ENCODE measurements at regions not wholly inside any gene's neighbourhood (a gene's known extent, or its start where the extent isn't known, plus 50 kb on each side); places are given as distances from the start of the nearest gene placed in this dataset.
"Not testable (repeated sequence)": the region's sequence is repeated elsewhere in the genome, so short reads cannot be mapped to it uniquely, and the experiment has no call there.

DNA sequence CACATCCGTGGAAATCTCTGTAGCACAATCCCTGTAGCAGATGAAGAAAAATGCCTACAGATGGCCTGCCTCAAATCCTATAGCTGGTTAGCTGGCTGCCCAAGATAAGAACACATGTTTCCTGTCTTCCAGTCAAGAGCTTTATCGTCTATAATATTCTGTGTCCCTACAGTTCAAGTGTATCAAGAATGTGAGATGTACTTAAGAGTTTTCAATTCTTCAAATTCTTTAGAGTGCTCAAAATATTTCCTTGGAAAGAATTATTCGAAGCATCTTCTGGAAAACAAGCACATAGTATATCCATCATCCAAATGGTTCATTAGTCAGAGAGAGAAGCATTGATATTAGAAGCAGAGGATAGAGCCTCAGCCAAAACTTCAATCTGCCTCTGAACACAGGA lies 239.8 kb downstream of the COG6 start:
- DNase-seq = no peak

DNA sequence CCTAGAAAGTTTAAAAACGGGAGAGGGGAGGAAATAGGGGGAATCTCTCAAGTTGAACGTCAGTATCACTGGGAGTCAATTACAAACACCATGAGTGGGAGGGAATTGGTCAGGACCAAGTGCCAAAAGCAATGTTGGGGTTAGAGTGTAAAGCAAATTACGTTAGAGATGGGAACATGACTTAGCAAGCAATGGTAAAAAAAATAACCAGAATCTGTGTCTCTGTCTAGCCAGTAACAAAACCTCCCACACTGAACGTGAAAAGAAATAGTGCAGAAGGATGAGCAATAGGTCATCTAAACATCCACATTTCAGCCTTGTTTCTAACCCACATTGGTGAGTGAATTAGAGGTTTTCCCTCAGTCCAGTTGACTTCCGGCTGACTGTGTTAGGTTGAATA lies 242.2 kb downstream of the COG6 start:
- no peak for DNase-seq

DNA sequence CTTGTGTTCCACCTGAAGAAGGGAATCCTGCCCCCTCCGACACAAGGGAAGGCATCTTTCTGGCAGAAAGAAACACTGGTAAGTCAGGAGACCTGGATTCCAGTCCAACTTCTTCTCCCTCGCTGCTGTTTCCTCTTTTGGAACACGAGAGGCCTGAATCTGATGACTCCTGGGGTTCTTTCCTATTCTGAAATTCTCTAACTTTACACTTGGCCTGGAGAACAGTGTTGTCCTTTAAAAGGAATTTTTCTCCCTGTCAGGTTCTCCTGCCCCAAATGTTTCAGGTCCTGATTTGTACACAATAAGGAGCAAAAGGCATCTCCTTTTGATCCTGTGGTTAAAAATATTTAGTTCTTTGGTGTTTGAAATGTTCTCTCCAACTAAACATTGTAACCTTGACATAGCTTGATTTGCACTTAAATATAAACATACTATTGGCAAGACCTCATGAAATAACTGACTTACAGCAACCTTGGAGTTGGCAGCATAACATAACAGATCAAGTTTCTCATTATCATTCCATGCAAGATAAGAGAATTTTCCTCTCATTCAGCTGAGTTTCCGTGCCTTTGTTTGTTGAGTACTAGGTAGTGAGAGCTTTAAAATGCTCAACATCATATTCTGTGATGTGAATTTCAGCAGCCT lies 244.8 kb downstream of the COG6 start:
- no peak for DNase-seq

GRCh38 chr13:39904959-39905358 lies 249.5 kb downstream of the COG6 start:
- no peak for DNase-seq

DNA sequence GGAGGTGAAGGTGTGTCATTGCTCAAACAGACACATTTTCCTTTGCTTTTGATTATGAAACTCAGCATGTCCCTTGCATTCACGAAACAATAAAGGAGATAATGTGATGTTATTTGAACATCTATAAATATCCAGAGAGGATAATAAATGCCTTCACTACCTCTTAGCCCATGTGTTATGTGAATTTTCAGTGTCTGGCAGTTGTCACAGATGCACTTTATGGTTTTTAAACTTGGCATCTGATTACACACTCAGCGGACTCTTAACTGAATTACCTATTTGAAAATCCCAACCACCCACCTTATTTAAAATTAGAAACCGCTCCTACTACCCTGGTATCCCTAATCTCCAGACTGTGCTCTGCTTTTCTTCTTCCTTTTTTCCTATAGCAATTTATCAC lies 254.2 kb downstream of the COG6 start:
- DNase-seq = no peak

- DNase-seq = no peak
Measured at GRCh38 chr13:39910041-39910440, 254.6 kb downstream of the COG6 start.

GRCh38 chr13:39910833-39911232 lies 255.4 kb downstream of the COG6 start:
- DNase-seq = no peak

GRCh38 chr13:39913339-39913738 lies 257.9 kb downstream of the COG6 start:
- DNase-seq = no peak

- no peak for DNase-seq
Measured at GRCh38 chr13:39913928-39914327, 258.5 kb downstream of the COG6 start.

DNA sequence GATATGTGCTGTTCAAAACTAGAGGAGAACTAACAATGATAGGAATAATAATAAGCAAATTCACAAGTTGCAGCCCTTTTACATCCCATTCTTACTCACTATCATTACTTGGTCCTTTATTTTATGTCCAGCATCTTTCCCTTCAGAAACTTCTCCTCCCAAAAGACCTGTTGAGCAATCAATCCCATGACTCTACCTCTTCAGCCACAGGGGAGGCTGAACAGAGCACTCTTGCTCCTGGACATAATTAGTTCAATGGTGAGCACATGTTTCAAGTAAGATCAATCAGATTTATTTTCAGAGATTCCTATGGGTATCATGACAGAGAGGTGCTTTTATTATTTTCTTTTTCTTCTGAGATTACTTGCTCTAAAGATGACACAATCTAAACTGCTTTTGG lies 260.0 kb downstream of the COG6 start:
- no peak for DNase-seq

DNA sequence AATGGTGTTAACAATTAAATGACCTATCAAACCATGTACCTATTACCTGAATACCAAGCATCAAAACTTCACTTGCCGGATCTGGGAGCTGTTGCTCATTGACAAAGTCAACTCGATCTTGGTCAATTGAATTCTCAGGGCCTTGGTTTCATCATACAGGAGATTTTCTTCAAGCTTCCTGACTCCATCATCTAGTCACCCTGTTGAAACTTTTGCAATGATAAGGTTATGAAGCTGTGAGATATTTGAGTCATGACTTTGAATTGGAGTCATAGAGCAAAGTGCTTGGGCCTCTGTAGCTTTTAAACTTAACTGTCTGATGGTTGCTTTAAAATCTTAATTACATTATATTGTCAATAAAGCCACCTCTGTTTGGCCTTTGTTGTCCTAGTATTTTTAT lies 260.9 kb downstream of the COG6 start:
- DNase-seq = no peak

DNA sequence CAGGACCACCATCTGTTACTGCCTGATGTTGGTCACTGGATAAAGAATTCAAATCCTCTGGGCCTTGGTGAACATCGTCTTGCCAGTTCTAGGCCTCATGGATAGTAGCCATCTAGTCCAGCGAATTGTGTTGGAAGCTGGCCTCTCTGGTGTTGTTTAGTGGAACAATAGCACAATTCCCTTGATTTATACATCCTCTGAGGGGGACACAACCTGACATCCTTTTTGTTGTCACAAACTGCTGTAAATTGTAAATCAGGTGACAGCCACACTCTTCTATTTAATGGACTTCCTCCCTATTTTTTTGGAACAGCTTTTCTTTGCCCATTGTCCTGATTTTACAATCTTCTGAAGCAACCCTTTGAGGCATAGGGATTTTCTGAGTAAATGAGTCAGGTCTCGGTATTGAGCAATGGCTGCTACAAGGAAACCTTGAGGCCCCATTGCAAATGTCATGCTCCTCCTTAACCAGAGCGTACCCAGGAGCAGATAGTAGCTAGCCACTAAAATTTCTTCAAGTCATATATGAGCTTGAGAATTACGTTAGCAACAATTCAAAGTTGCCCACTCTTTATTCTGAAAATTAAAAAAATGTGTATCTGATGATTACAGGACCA lies 263.3 kb downstream of the COG6 start:
- DNase-seq = no peak

GRCh38 chr13:39920613-39921012 lies 265.2 kb downstream of the COG6 start:
- DNase-seq = no peak

- no peak for DNase-seq
Measured at GRCh38 chr13:39926345-39926744, 270.9 kb downstream of the COG6 start.

DNA sequence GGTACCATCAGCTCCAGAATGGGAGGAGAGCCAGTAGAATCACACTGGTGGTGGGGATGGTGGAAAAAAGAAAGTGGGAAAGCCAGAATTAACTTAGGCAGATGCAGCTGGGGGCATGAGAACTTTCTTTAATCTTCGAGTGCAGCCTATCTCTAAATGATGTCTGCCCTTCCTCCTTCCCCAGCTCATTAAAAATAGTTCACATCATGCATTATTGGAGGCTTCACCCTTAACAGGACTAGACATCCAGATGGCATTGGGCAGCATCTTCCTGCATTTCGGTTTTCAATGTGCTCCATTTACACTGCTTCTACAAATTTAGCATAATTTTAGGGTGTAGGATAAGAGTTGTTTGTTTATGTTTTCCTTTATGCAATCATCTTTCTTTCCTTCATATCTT lies 272.8 kb downstream of the COG6 start:
- no peak for DNase-seq

GRCh38 chr13:39929583-39929982 lies 274.1 kb downstream of the COG6 start:
- no peak for DNase-seq

GRCh38 chr13:39930060-39930459 lies 274.6 kb downstream of the COG6 start:
- DNase-seq = no peak

- DNase-seq = no peak
Measured at GRCh38 chr13:39930544-39931444, 275.3 kb downstream of the COG6 start.

GRCh38 chr13:39931505-39931904 lies 276.0 kb downstream of the COG6 start:
- DNase-seq = no peak

- not testable (repeated sequence) for DNase-seq
Measured at GRCh38 chr13:39932514-39932913, 277.1 kb downstream of the COG6 start.

- DNase-seq = no peak
Measured at GRCh38 chr13:39935155-39935554, 279.7 kb downstream of the COG6 start.

GRCh38 chr13:39938596-39938995 lies 283.1 kb downstream of the COG6 start:
- DNase-seq = no peak

DNA sequence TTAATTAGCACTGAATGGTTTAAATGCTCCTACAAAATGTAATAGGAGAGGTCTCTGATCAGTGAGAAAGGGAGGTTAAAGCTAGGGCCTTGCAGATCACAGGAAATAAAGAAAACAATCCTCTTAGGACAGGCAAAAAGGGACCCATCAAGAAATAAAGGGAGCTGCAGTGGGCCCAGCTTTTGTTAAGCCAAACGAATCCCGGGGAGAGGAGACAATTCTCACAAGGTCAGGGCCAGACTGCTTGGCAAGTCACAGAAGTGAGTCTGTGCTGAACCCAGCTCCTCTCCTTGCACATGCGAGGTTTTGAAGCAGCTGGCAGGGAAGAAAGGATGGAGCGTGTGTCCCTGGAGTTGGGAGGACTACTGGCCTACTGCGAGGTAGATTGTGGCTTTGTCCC lies 285.8 kb downstream of the COG6 start:
- no peak for DNase-seq

DNA sequence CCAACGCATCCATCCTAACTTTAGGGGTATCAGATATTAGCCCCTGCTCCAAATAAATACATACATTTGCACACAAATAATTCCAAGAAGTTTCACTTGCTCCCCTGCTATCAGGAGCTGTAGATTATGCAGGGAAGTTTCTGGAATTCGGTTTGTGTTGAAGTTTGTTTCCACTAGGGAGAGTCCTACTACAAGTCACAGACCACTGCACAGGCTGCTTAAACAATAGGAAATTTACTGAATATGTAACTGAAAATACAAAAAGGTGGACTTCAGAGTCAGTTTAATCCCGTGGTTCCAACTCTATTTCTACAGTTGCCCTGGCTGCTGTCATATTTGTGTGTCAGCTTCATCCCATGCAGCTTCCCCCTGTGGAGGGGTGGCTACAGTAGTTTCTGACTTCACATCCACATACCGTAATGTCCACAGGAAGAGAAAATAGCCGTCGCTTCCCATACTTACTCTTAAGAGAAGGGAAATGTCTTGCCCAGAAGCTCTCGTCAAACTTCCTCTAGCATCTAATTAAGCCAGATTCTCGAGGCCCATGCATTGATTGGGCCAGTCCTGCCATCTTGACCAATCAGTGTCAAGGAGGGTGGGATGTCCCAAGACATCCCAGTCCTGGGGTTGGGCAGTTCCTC lies 286.6 kb downstream of the COG6 start:
- DNase-seq = no peak

Measured in AML-193 (cell line).